ENCODE measurements at regions not wholly inside any gene's neighbourhood (a gene's known extent, or its start where the extent isn't known, plus 50 kb on each side); places are given as distances from the start of the nearest gene placed in this dataset.
"Not testable (repeated sequence)": the region's sequence is repeated elsewhere in the genome, so short reads cannot be mapped to it uniquely, and the experiment has no call there.

- no peak for DNase-seq
Measured at GRCh38 chr7:68206946-68207485, 1210.4 kb downstream of the TYW1 start.

- no peak for DNase-seq
Measured at GRCh38 chr7:68207676-68208075, 1211.0 kb downstream of the TYW1 start.

GRCh38 chr7:68209486-68209885 lies 1212.9 kb downstream of the TYW1 start:
- no peak for DNase-seq

- DNase-seq = no peak
Measured at GRCh38 chr7:68213838-68214237, 1217.2 kb downstream of the TYW1 start.

- DNase-seq = no peak
Measured at GRCh38 chr7:68216051-68216450, 1219.4 kb downstream of the TYW1 start.

GRCh38 chr7:68217426-68217825 lies 1220.8 kb downstream of the TYW1 start:
- no peak for DNase-seq

GRCh38 chr7:68218461-68218860 lies 1221.8 kb downstream of the TYW1 start:
- no peak for DNase-seq

GRCh38 chr7:68222311-68222710 lies 1225.7 kb downstream of the TYW1 start:
- DNase-seq = no peak

GRCh38 chr7:68224041-68224741 lies 1227.6 kb downstream of the TYW1 start:
- no peak for DNase-seq

- not testable (repeated sequence) for DNase-seq
Measured at GRCh38 chr7:68231011-68231410, 1234.4 kb downstream of the TYW1 start.

GRCh38 chr7:68235937-68236336 lies 1239.3 kb downstream of the TYW1 start:
- DNase-seq = no peak

- no peak for DNase-seq
Measured at GRCh38 chr7:68238204-68238805, 1241.7 kb downstream of the TYW1 start.

GRCh38 chr7:68243128-68243527 lies 1246.5 kb downstream of the TYW1 start:
- DNase-seq = no peak

GRCh38 chr7:68244389-68244788 lies 1247.8 kb downstream of the TYW1 start:
- no peak for DNase-seq

GRCh38 chr7:68245688-68246087 lies 1249.1 kb downstream of the TYW1 start:
- DNase-seq = no peak

- no peak for DNase-seq
Measured at GRCh38 chr7:68246189-68246633, 1249.6 kb downstream of the TYW1 start.

- DNase-seq = no peak
Measured at GRCh38 chr7:68247126-68247525, 1250.5 kb downstream of the TYW1 start.

GRCh38 chr7:68247571-68247970 lies 1250.9 kb downstream of the TYW1 start:
- no peak for DNase-seq

GRCh38 chr7:68248973-68249372 lies 1252.3 kb downstream of the TYW1 start:
- DNase-seq = no peak

- DNase-seq = no peak
Measured at GRCh38 chr7:68249611-68250010, 1253.0 kb downstream of the TYW1 start.

- no peak for DNase-seq
Measured at GRCh38 chr7:68250143-68250542, 1253.5 kb downstream of the TYW1 start.

- DNase-seq = not testable (repeated sequence)
Measured at GRCh38 chr7:68254815-68255214, 1258.2 kb downstream of the TYW1 start.

- DNase-seq = no peak
Measured at GRCh38 chr7:68256295-68256694, 1259.7 kb downstream of the TYW1 start.

- DNase-seq = no peak
Measured at GRCh38 chr7:68258609-68259008, 1262.0 kb downstream of the TYW1 start.

- no peak for DNase-seq
Measured at GRCh38 chr7:68265258-68265657, 1268.6 kb downstream of the TYW1 start.

All from stimulated activated CD4-positive, alpha-beta T cell treated with anti-CD3 and anti-CD28 coated beads, Interleukin-2, amount 100 ng/mL, for 24 hours (primary cell).